ENCODE measurements at regions not wholly inside any gene's neighbourhood (a gene's known extent, or its start where the extent isn't known, plus 50 kb on each side); places are given as distances from the start of the nearest gene placed in this dataset.

GRCh38 chr3:106078635-106079034 lies 209.8 kb upstream of the CBLB start:
- TF ChIP-seq CTCF (IDR thresholded peaks at IDR 0.05; ENCODE audit: borderline replicate concordance) = no peak
- no peak overlapping the region for H3K27ac ChIP-seq (replicated peaks)
- H3K9me3 ChIP-seq (replicated peaks) = no peaks in the 10 kb centered on the region
- no peaks in the 10 kb centered on the region for H3K27me3 ChIP-seq (ENCODE audit: low read depth)
- no peak overlapping the region for H3K4me3 ChIP-seq
- intact Hi-C loops (cut with micrococcal nuclease) = no loop called here
- H3K4me1 ChIP-seq = peaks cover 4% of the 10 kb centered on the region
- DNase-seq = no peak
- H3K36me3 ChIP-seq = no peaks in the 10 kb centered on the region

DNA sequence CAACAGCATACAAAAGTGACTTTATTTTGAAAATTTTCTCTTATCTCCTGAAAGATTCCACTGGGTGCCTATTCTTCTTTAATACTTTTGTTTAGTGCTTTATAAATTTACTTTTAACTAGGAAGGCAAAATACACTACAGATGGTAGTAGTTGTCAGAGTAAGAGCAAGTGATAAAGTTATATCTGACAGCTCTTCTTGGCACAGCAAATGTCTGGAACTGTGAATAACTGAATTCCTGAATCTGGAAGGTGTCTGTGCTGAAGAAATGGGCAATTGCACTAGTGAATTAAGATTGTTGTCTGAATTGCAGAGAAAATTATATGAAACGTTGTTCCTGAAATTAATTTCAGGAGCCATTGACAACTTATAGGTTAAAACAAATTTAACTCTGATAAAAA lies 213.8 kb upstream of the CBLB start:
- no peaks in the 10 kb centered on the region for H3K36me3 ChIP-seq

GRCh38 chr3:106083207-106083606 lies 214.4 kb upstream of the CBLB start:
- H3K9me3 ChIP-seq (replicated peaks) = no peaks in the 10 kb centered on the region
- intact Hi-C loops (cut with micrococcal nuclease) = no loop called here
- H3K27me3 ChIP-seq (ENCODE audit: low read depth) = no peaks in the 10 kb centered on the region

More for the DNA sequence above, 213.8 kb upstream of the CBLB start:
- no peak overlapping the region for H3K4me3 ChIP-seq
- no peaks in the 10 kb centered on the region for H3K9me3 ChIP-seq (replicated peaks)
- intact Hi-C loops (cut with micrococcal nuclease) = no loop called here
- no peak overlapping the region for H3K27ac ChIP-seq (replicated peaks)
- TF ChIP-seq CTCF (IDR thresholded peaks at IDR 0.05; ENCODE audit: borderline replicate concordance) = no peak
- no peak for DNase-seq
- H3K4me1 ChIP-seq = peaks cover 4% of the 10 kb centered on the region
- no peaks in the 10 kb centered on the region for H3K27me3 ChIP-seq (ENCODE audit: low read depth)

DNA sequence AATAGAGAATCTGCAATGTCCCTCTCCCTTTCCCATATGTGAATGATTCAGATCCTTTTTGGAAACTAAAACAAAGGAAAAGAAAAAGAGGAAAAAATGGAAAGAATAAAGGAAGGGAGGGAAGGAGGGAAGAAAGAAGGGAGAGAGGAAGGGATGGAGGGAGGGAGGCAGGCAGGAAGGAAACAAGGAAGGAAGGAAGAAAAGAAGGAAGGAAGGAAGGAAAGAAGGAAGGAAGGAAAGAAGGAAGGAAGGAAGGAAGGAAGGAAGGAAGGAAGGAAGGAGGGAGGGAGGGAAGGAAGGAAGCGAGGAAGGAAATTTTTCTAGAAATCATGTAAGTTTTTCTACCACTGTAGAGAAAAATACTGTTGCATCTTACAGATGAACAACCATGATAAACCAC lies 215.0 kb upstream of the CBLB start:
- no peaks in the 10 kb centered on the region for H3K9me3 ChIP-seq (replicated peaks)
- H3K4me3 ChIP-seq = no peak overlapping the region
- peaks cover 4% of the 10 kb centered on the region for H3K4me1 ChIP-seq
- TF ChIP-seq CTCF (IDR thresholded peaks at IDR 0.05; ENCODE audit: borderline replicate concordance) = no peak
- DNase-seq = no peak
- no peaks in the 10 kb centered on the region for H3K36me3 ChIP-seq
- H3K27me3 ChIP-seq (ENCODE audit: low read depth) = no peaks in the 10 kb centered on the region
- H3K27ac ChIP-seq (replicated peaks) = no peak overlapping the region
- intact Hi-C loops (cut with micrococcal nuclease) = no loop called here

More at GRCh38 chr3:106083207-106083606, 214.4 kb upstream of the CBLB start:
- peaks cover 4% of the 10 kb centered on the region for H3K4me1 ChIP-seq
- H3K4me3 ChIP-seq = no peak overlapping the region
- no peaks in the 10 kb centered on the region for H3K36me3 ChIP-seq
- no peak for DNase-seq
- TF ChIP-seq CTCF (IDR thresholded peaks at IDR 0.05; ENCODE audit: borderline replicate concordance) = no peak
- no peak overlapping the region for H3K27ac ChIP-seq (replicated peaks)

- intact Hi-C loops (cut with micrococcal nuclease) = no loop called here
- peaks cover 4% of the 10 kb centered on the region for H3K4me1 ChIP-seq
Observed at GRCh38 chr3:106086038-106086437, 217.2 kb upstream of the CBLB start.

More at GRCh38 chr3:106086038-106086437, 217.2 kb upstream of the CBLB start:
- Histone ChIP-seq H3K9me3 (replicated peaks) (no peaks in the 10 kb centered on the region), H3K27me3 (ENCODE audit: low read depth) (no peaks in the 10 kb centered on the region), H3K36me3 (no peaks in the 10 kb centered on the region), H3K4me3 (no peak overlapping the region), H3K27ac (replicated peaks) (no peak overlapping the region)
- no peak for DNase-seq
- TF ChIP-seq CTCF (IDR thresholded peaks at IDR 0.05; ENCODE audit: borderline replicate concordance) = no peak
